HG02973 (cell line): ENCODE measurements at regions not wholly inside any gene's neighbourhood (a gene's known extent, or its start where the extent isn't known, plus 50 kb on each side); places are given as distances from the start of the nearest gene placed in this dataset.

Experiments
- ATAC-seq: cut with Tn5 transposase; IDR thresholded peaks from one replicate; pipeline ENCODE4 v1.9.1; 2021; ENCODE audit warnings: moderate library complexity; ENCODE audit not compliant: unreplicated experiment

- ATAC-seq, result no peak
Measured at GRCh38 chr12:127191129-127191528, 1075.8 kb upstream of the TMEM132C start.

GRCh38 chr12:127192391-127192790 is 1074.6 kb upstream of the TMEM132C start:
- no peak for ATAC-seq

GRCh38 chr12:127193341-127193740 is 1073.6 kb upstream of the TMEM132C start:
- ATAC-seq, result no peak

- no peak for ATAC-seq
Measured at GRCh38 chr12:127194176-127194575, 1072.8 kb upstream of the TMEM132C start.

- ATAC-seq, result no peak
Measured at GRCh38 chr12:127205781-127206555, 1061.0 kb upstream of the TMEM132C start.

- ATAC-seq, result no peak
Measured at GRCh38 chr12:127209318-127209717, 1057.7 kb upstream of the TMEM132C start.

- no peak for ATAC-seq
Measured at GRCh38 chr12:127214186-127214585, 1052.8 kb upstream of the TMEM132C start.

GRCh38 chr12:127223011-127223410 is 1044.0 kb upstream of the TMEM132C start:
- no peak for ATAC-seq

GRCh38 chr12:127223731-127224130 is 1043.2 kb upstream of the TMEM132C start:
- ATAC-seq, result no peak

- no peak for ATAC-seq
Measured at GRCh38 chr12:127230843-127231260, 1036.1 kb upstream of the TMEM132C start.

GRCh38 chr12:127231371-127231770 is 1035.6 kb upstream of the TMEM132C start:
- ATAC-seq, result no peak

- no peak for ATAC-seq
Measured at GRCh38 chr12:127233016-127233415, 1034.0 kb upstream of the TMEM132C start.

GRCh38 chr12:127235761-127236160 is 1031.2 kb upstream of the TMEM132C start:
- no peak for ATAC-seq

GRCh38 chr12:127236491-127236890 is 1030.5 kb upstream of the TMEM132C start:
- no peak for ATAC-seq

- no peak for ATAC-seq
Measured at GRCh38 chr12:127237151-127237550, 1029.8 kb upstream of the TMEM132C start.

- no peak for ATAC-seq
Measured at GRCh38 chr12:127238107-127238506, 1028.9 kb upstream of the TMEM132C start.

GRCh38 chr12:127239781-127240180 is 1027.2 kb upstream of the TMEM132C start:
- ATAC-seq, result no peak

GRCh38 chr12:127240249-127240929 is 1026.6 kb upstream of the TMEM132C start:
- ATAC-seq, result no peak

GRCh38 chr12:127241072-127241817 is 1025.7 kb upstream of the TMEM132C start:
- ATAC-seq, result no peak

- ATAC-seq, result no peak
Measured at GRCh38 chr12:127245009-127245408, 1022.0 kb upstream of the TMEM132C start.

- ATAC-seq, result no peak
Measured at GRCh38 chr12:127245437-127245836, 1021.5 kb upstream of the TMEM132C start.

GRCh38 chr12:127247937-127248336 is 1019.0 kb upstream of the TMEM132C start:
- ATAC-seq, result no peak
